NT2/D1 (cell line): ENCODE measurements at regions not wholly inside any gene's neighbourhood (a gene's known extent, or its start where the extent isn't known, plus 50 kb on each side); places are given as distances from the start of the nearest gene placed in this dataset.

Experiments used
- YY1 ChIP-seq: IDR thresholded peaks from 2 replicates; pipeline ENCODE4 v1.6.1; 2011; ENCODE audit not compliant: insufficient read length, insufficient read depth
- ZNF274 ChIP-seq: IDR thresholded peaks from 2 replicates; pipeline ENCODE4 v1.6.1; 2011; ENCODE audit warnings: mild to moderate bottlenecking, low read depth, low read length

- TF ChIP-seq YY1 (no peak), ZNF274 (no peak)
Measured at GRCh38 chr18:5726011-5726410, 169.3 kb downstream of the TMEM200C start.
